ENCODE measurements at regions not wholly inside any gene's neighbourhood (a gene's known extent, or its start where the extent isn't known, plus 50 kb on each side); places are given as distances from the start of the nearest gene placed in this dataset.

DNA sequence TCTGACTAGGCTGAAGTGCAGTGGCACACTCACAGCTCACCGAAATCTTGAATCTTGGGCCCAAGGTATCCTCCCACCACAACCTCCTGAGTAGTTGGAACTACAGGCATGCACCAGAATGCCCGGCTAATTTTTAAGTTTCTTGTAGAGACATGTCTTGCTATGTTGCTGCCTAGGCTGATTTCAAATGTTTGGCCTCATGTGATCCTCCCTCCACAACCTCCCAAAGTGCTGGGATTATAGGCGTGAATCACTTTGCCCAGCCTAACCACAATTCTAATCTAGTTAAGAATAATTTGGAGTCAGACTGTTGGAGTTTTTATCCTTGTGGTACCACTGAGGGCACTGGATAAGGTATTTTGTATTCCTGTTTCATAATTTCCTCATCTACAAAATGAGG lies 317.5 kb upstream of the AGA start:
- POLR2A ChIA-PET, result no interaction called here
- intact Hi-C loops (cut with micrococcal nuclease; ENCODE audit: unreplicated experiment), result no loop called here
- BruUV-seq (replicated peaks), result no TSS peak
- no peaks in the 10 kb centered on the region for H3K9me3 ChIP-seq
- H3K36me3 ChIP-seq (ENCODE audit: control insufficient read depth, insufficient read depth, low read length), result no peaks in the 10 kb centered on the region
- Mint-ChIP-seq H3K27ac (ENCODE audit: unreplicated experiment) (no peak overlapping the region), H3K4me3 (ENCODE audit: unreplicated experiment) (no peak overlapping the region), H3K36me3 (ENCODE audit: insufficient read depth, unreplicated experiment) (no peaks in the 10 kb centered on the region), H3K27me3 (ENCODE audit: insufficient read depth, unreplicated experiment) (no peaks in the 10 kb centered on the region), H3K4me1 (ENCODE audit: low read depth, unreplicated experiment) (no peaks in the 10 kb centered on the region), H3K9me3 (ENCODE audit: unreplicated experiment) (no peaks in the 10 kb centered on the region)
- no peak overlapping the region for H3K4me3 ChIP-seq (ENCODE audit: low read depth, low read length)
- H3K27me3 ChIP-seq (replicated peaks; ENCODE audit: control insufficient read depth, insufficient read depth, low read length), result no peaks in the 10 kb centered on the region
- H3K4me1 ChIP-seq, result no peaks in the 10 kb centered on the region
- TF ChIP-seq, protein P1, sequence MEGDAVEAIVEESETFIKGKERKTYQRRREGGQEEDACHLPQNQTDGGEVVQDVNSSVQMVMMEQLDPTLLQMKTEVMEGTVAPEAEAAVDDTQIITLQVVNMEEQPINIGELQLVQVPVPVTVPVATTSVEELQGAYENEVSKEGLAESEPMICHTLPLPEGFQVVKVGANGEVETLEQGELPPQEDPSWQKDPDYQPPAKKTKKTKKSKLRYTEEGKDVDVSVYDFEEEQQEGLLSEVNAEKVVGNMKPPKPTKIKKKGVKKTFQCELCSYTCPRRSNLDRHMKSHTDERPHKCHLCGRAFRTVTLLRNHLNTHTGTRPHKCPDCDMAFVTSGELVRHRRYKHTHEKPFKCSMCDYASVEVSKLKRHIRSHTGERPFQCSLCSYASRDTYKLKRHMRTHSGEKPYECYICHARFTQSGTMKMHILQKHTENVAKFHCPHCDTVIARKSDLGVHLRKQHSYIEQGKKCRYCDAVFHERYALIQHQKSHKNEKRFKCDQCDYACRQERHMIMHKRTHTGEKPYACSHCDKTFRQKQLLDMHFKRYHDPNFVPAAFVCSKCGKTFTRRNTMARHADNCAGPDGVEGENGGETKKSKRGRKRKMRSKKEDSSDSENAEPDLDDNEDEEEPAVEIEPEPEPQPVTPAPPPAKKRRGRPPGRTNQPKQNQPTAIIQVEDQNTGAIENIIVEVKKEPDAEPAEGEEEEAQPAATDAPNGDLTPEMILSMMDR (IDR thresholded peaks at IDR 0.05; ENCODE audit: insufficient read depth in 1 of 2, low read depth in 1 of 2, low read length in 1 of 2, severe bottlenecking in 1 of 2, unreplicated experiment in 1 of 2), result no peak
- DNase-seq, result no peak
- CTCF ChIA-PET, result no interaction called here

DNA sequence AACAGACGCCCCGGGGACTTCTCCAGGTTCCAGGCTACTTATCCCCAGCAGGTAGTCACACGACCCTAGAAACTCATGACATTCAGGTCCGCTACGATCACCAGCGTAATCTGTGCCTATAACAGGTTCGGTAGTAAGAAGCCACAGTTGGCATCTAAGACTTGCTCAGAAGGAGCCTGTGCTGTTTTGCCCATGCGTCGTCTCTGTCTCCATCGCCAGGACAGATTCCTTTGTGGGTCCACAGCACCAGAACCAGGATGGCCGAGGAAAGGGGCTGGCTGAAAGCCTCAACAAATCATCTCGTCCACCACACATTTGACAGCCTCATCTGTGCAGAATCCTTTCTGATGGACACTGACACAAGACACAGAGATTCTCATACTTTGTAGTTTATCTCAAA lies 319.5 kb upstream of the AGA start:
- Mint-ChIP-seq H3K9me3 (ENCODE audit: unreplicated experiment) (no peaks in the 10 kb centered on the region), H3K4me1 (ENCODE audit: low read depth, unreplicated experiment) (no peaks in the 10 kb centered on the region), H3K36me3 (ENCODE audit: insufficient read depth, unreplicated experiment) (no peaks in the 10 kb centered on the region), H3K27ac (ENCODE audit: unreplicated experiment) (no peak overlapping the region), H3K4me3 (ENCODE audit: unreplicated experiment) (no peak overlapping the region), H3K27me3 (ENCODE audit: insufficient read depth, unreplicated experiment) (no peaks in the 10 kb centered on the region)
- BruUV-seq (replicated peaks), result no TSS peak
- Histone ChIP-seq H3K4me3 (ENCODE audit: low read depth, low read length) (no peak overlapping the region), H3K36me3 (ENCODE audit: control insufficient read depth, insufficient read depth, low read length) (no peaks in the 10 kb centered on the region), H3K4me1 (no peaks in the 10 kb centered on the region), H3K9me3 (no peaks in the 10 kb centered on the region), H3K27me3 (replicated peaks; ENCODE audit: control insufficient read depth, insufficient read depth, low read length) (no peaks in the 10 kb centered on the region)
- TF ChIP-seq, protein P1 (IDR thresholded peaks at IDR 0.05; ENCODE audit: insufficient read depth in 1 of 2, low read depth in 1 of 2, low read length in 1 of 2, severe bottlenecking in 1 of 2, unreplicated experiment in 1 of 2), result no peak
- POLR2A ChIA-PET, result no interaction called here
- intact Hi-C loops (cut with micrococcal nuclease; ENCODE audit: unreplicated experiment), result no loop called here
- no peak for DNase-seq
- CTCF ChIA-PET, result no interaction called here

DNA sequence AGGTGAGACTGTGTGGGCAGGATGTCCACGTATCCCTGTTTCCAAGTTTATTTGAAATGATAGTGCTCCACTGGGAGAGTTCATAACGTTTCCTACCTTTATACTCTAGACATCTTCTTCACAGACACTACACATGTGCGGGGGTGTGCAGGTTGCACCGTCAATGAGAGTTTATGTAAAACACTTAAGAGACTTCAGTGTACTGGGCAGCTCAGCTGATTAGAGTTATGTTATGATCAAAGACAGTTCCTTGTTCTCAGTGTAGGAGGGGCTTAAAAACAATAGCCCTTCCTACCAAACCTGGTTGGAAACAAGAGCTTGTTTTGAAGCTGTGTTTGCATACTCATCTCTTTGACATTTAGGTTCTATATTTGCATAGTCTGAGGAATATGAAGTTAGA lies 326.9 kb upstream of the AGA start:
- intact Hi-C loops (cut with micrococcal nuclease; ENCODE audit: unreplicated experiment), result no loop called here
- POLR2A ChIA-PET, result no interaction called here
- H3K4me1 Mint-ChIP-seq (ENCODE audit: low read depth, unreplicated experiment), result no peaks in the 10 kb centered on the region

More for the DNA sequence above, 326.9 kb upstream of the AGA start:
- Histone ChIP-seq H3K4me3 (ENCODE audit: low read depth, low read length) (no peak overlapping the region), H3K27me3 (replicated peaks; ENCODE audit: control insufficient read depth, insufficient read depth, low read length) (no peaks in the 10 kb centered on the region), H3K4me1 (no peaks in the 10 kb centered on the region), H3K36me3 (ENCODE audit: control insufficient read depth, insufficient read depth, low read length) (no peaks in the 10 kb centered on the region), H3K9me3 (no peaks in the 10 kb centered on the region)
- Mint-ChIP-seq H3K27me3 (ENCODE audit: insufficient read depth, unreplicated experiment) (no peaks in the 10 kb centered on the region), H3K9me3 (ENCODE audit: unreplicated experiment) (no peaks in the 10 kb centered on the region), H3K36me3 (ENCODE audit: insufficient read depth, unreplicated experiment) (no peaks in the 10 kb centered on the region), H3K27ac (ENCODE audit: unreplicated experiment) (no peak overlapping the region), H3K4me3 (ENCODE audit: unreplicated experiment) (no peak overlapping the region)
- no TSS peak for BruUV-seq (replicated peaks)
- TF ChIP-seq, protein P1 (IDR thresholded peaks at IDR 0.05; ENCODE audit: insufficient read depth in 1 of 2, low read depth in 1 of 2, low read length in 1 of 2, severe bottlenecking in 1 of 2, unreplicated experiment in 1 of 2), result no peak
- CTCF ChIA-PET, result no interaction called here
- no peak for DNase-seq

All from Caco-2 (cell line).